Tibial nerve (tissue), 4 donors: ENCODE measurements at regions not wholly inside any gene's neighbourhood (a gene's known extent, or its start where the extent isn't known, plus 50 kb on each side); places are given as distances from the start of the nearest gene placed in this dataset.

Experiments
- CTCF ChIP-seq, 5 experiments: fragments of 200-600 bp in 3 of 5; fragments of 450-650 bp in 2 of 5; sonication (generic) in 3 of 5; IDR thresholded peaks; one replicate each; pipeline ENCODE4 v1.5.1; 2016 to 2019; ENCODE audit warnings: antibody characterized with exemption in 5 of 5, mild to moderate bottlenecking in 3 of 5, moderate library complexity in 2 of 5
- EP300 ChIP-seq, 2 donors: sonication (generic); formaldehyde crosslinking; IDR thresholded peaks; one replicate each; pipeline ENCODE4 v1.6.1; 2017; ENCODE audit warnings: antibody characterized with exemption in 2 of 2, mild to moderate bottlenecking in 1 of 2
- POLR2A ChIP-seq, 2 donors: fragments of 450-650 bp; IDR thresholded peaks; one replicate each; pipeline ENCODE4 v1.6.1; 2017; ENCODE audit warnings: antibody characterized with exemption in 2 of 2, mild to moderate bottlenecking in 2 of 2, moderate library complexity in 2 of 2

GRCh38 chr2:58749041-58749440 is 507.9 kb upstream of the FANCL start:
- no peak for TF ChIP-seq CTCF (IDR thresholded peaks at IDR 0.05)
- no peak for TF ChIP-seq POLR2A (IDR thresholded peaks at IDR 0.05)
- no peak for TF ChIP-seq EP300 (IDR thresholded peaks at IDR 0.05)
